Cardiac muscle cell (in vitro differentiated cells and primary cell): ENCODE measurements at regions not wholly inside any gene's neighbourhood (a gene's known extent, or its start where the extent isn't known, plus 50 kb on each side); places are given as distances from the start of the nearest gene placed in this dataset.

Source experiments
- DNase-seq, 2 donors: peaks; one replicate each; pipeline versions ENCODE4 v3.0.0 to v3.0.0-alpha.2; 2010 to 2017; ENCODE audit warnings: low read depth in 1 of 2, low spot score in 1 of 2
- H3K27ac ChIP-seq: fragments of 200-600 bp; sonication (generic); 2 replicates; pipeline ENCODE4 v1.5.1; 2016
- H3K27me3 ChIP-seq: fragments of 200-600 bp; sonication (generic); 2 replicates; pipeline ENCODE4 v1.6.0; 2016; ENCODE audit warnings: control low read depth
- H3K36me3 ChIP-seq: fragments of 200-600 bp; sonication (generic); 2 replicates; pipeline ENCODE4 v1.5.1; 2016; ENCODE audit warnings: control low read depth
- H3K4me1 ChIP-seq: fragments of 200-600 bp; sonication (generic); 2 replicates; pipeline ENCODE4 v1.8.1; 2017; ENCODE audit warnings: low read depth, mild to moderate bottlenecking, mixed run types
- H3K4me3 ChIP-seq: fragments of 200-600 bp; sonication (generic); 2 replicates; pipeline ENCODE4 v1.5.1; 2016; ENCODE audit warnings: mild to moderate bottlenecking
- H3K9me3 ChIP-seq: fragments of 200-600 bp; sonication (generic); 2 replicates; pipeline ENCODE4 v1.5.1; 2017; ENCODE audit warnings: low read depth, mild to moderate bottlenecking, control low read depth
- CTCF ChIP-seq: IDR thresholded peaks from 2 replicates; pipeline ENCODE4 v1.5.1; 2012; ENCODE audit warnings: low read depth, mild to moderate bottlenecking, low read length

- DNase-seq, result no peak
- H3K36me3 ChIP-seq, result no peaks in the 10 kb centered on the region
- TF ChIP-seq CTCF, result no peak
- no peaks in the 10 kb centered on the region for H3K27me3 ChIP-seq
- H3K4me1 ChIP-seq, result peaks cover 8% of the 10 kb centered on the region
- no peaks in the 10 kb centered on the region for H3K9me3 ChIP-seq
- no peak overlapping the region for H3K4me3 ChIP-seq
- no peak overlapping the region for H3K27ac ChIP-seq
These were observed 558.4 kb downstream of the LMO4 start for GRCh38 chr1:87887100-87887499.

- Histone ChIP-seq H3K4me1 (peaks cover 8% of the 10 kb centered on the region), H3K27ac (no peak overlapping the region), H3K36me3 (no peaks in the 10 kb centered on the region), H3K27me3 (no peaks in the 10 kb centered on the region), H3K9me3 (no peaks in the 10 kb centered on the region), H3K4me3 (no peak overlapping the region)
- no peak for TF ChIP-seq CTCF
- no peak for DNase-seq
These were observed 559.8 kb downstream of the LMO4 start for GRCh38 chr1:87888446-87888845.

GRCh38 chr1:87894062-87894461 is 565.4 kb downstream of the LMO4 start:
- Histone ChIP-seq H3K36me3 (no peaks in the 10 kb centered on the region), H3K9me3 (no peaks in the 10 kb centered on the region), H3K27me3 (no peaks in the 10 kb centered on the region), H3K4me1 (peaks cover 8% of the 10 kb centered on the region), H3K27ac (no peak overlapping the region), H3K4me3 (no peak overlapping the region)
- TF ChIP-seq CTCF, result no peak
- DNase-seq, result no peak

- H3K4me1 ChIP-seq, result peaks cover 13% of the 10 kb centered on the region
- TF ChIP-seq CTCF, result no peak
- no peak for DNase-seq
- H3K27me3 ChIP-seq, result no peaks in the 10 kb centered on the region
- no peak overlapping the region for H3K4me3 ChIP-seq
- no peak overlapping the region for H3K27ac ChIP-seq
- no peaks in the 10 kb centered on the region for H3K36me3 ChIP-seq
- no peaks in the 10 kb centered on the region for H3K9me3 ChIP-seq
These were observed 568.8 kb downstream of the LMO4 start for GRCh38 chr1:87897481-87897880.

GRCh38 chr1:87898431-87898830 is 569.8 kb downstream of the LMO4 start:
- no peaks in the 10 kb centered on the region for H3K9me3 ChIP-seq
- H3K4me1 ChIP-seq, result peaks cover 23% of the 10 kb centered on the region
- DNase-seq, result no peak
- H3K27ac ChIP-seq, result no peak overlapping the region
- no peak overlapping the region for H3K4me3 ChIP-seq
- H3K36me3 ChIP-seq, result no peaks in the 10 kb centered on the region
- H3K27me3 ChIP-seq, result no peaks in the 10 kb centered on the region
- TF ChIP-seq CTCF, result no peak

- H3K27me3 ChIP-seq, result no peaks in the 10 kb centered on the region
- H3K4me3 ChIP-seq, result no peak overlapping the region
- peaks cover 29% of the 10 kb centered on the region for H3K4me1 ChIP-seq
- no peaks in the 10 kb centered on the region for H3K36me3 ChIP-seq
- TF ChIP-seq CTCF, result no peak
- no peak overlapping the region for H3K27ac ChIP-seq
- H3K9me3 ChIP-seq, result no peaks in the 10 kb centered on the region
- no peak for DNase-seq
These were observed 570.3 kb downstream of the LMO4 start for GRCh38 chr1:87899017-87899416.
